ENCODE measurements at regions not wholly inside any gene's neighbourhood (a gene's known extent, or its start where the extent isn't known, plus 50 kb on each side); places are given as distances from the start of the nearest gene placed in this dataset.

GRCh38 chr10:56991591-56992069 is 630.6 kb upstream of the ZWINT start:
- TF ChIP-seq, protein P1, sequence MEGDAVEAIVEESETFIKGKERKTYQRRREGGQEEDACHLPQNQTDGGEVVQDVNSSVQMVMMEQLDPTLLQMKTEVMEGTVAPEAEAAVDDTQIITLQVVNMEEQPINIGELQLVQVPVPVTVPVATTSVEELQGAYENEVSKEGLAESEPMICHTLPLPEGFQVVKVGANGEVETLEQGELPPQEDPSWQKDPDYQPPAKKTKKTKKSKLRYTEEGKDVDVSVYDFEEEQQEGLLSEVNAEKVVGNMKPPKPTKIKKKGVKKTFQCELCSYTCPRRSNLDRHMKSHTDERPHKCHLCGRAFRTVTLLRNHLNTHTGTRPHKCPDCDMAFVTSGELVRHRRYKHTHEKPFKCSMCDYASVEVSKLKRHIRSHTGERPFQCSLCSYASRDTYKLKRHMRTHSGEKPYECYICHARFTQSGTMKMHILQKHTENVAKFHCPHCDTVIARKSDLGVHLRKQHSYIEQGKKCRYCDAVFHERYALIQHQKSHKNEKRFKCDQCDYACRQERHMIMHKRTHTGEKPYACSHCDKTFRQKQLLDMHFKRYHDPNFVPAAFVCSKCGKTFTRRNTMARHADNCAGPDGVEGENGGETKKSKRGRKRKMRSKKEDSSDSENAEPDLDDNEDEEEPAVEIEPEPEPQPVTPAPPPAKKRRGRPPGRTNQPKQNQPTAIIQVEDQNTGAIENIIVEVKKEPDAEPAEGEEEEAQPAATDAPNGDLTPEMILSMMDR (conservative IDR thresholded peaks at IDR 0.05; ENCODE audit: low read length) = no peak
- no peak for TF ChIP-seq EZH2phosphoT487 (IDR thresholded peaks at IDR 0.05; ENCODE audit: borderline replicate concordance, low read depth, low read length)
